NOMO-1 treated with DMSO at 0.1 percent for 48 hours (cell line): ENCODE measurements at regions not wholly inside any gene's neighbourhood (a gene's known extent, or its start where the extent isn't known, plus 50 kb on each side); places are given as distances from the start of the nearest gene placed in this dataset.
A peak's percentile ranks its signal among the peaks of the same experiment; 100 is the strongest.
"Not testable (repeated sequence)": the region's sequence is repeated elsewhere in the genome, so short reads cannot be mapped to it uniquely, and the experiment has no call there.

Experiments used
- DNase-seq: peaks from one replicate; lab custom pipeline; 2025; ENCODE audit not compliant: unreplicated experiment; lab: John Stamatoyannopoulos, UW

GRCh38 chr12:70008944-70009343, 183.9 kb downstream of the MYRFL start:
- DNase-seq, result no peak

DNA sequence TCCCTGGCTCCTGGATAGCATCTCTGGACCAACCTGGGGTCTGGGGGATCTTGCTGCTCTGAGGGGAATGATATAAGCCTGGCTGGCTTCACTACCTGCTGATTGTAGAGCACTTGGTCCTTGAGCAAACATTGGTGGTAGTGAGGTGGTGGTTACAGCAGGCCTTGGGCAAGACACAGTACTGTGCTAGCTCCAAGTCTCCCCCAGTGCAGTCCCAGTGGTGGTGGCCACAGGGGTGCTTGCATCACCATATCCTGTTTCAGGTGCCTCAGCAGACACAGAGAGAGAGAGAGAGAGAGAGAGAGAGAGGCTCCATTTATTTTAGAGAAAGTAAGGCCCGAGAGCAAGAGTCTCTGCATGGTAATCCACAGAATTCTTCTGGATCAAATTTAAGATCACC, 186.3 kb downstream of the MYRFL start:
- no peak for DNase-seq

- not testable (repeated sequence) for DNase-seq
Measured at GRCh38 chr12:70013016-70013415, 188.0 kb downstream of the MYRFL start.

- DNase-seq, result no peak
Measured at GRCh38 chr12:70028515-70028914, 203.5 kb downstream of the MYRFL start.

DNA sequence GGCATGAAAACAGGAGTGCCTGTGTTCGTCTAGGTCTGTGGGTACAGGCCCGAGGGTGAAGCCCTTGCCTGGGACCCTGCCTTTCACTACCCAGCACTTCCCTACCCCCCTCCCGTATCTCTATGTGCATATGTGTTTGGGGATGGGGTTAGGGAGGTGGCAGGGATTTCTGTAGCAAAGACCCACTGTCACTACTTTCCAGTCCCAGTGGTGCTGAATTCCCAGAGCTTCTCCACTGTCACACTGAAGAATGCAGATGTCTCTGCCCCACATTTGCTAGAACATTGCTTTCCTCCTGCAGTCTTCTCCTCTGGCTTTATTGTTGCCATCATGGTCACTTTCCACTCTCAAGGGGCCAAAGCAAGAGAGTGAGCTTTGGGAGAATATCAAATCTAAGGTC, 203.9 kb downstream of the MYRFL start:
- no peak for DNase-seq

DNA sequence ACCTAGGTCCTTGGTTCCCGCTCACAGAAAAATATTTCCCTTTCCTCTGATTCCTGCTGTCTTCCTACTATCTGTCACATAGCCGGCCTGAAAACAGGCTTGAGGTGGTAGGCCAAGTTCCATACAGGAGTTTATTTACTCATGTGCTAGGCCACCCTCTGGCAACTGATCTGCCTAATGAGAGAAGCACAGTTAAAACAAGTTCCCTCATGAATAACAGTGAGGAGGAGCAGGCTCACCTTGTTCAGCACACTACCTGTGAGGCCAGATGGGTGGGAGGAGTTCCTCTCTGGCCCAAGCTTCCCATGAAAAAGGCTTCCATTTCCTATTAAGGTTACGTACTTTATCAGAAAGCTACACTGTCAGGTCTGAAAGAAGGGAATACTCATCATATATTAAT, 206.0 kb downstream of the MYRFL start:
- DNase-seq, result no peak

GRCh38 chr12:70032076-70032475, 207.0 kb downstream of the MYRFL start:
- peak; percentile 28 for DNase-seq

DNA sequence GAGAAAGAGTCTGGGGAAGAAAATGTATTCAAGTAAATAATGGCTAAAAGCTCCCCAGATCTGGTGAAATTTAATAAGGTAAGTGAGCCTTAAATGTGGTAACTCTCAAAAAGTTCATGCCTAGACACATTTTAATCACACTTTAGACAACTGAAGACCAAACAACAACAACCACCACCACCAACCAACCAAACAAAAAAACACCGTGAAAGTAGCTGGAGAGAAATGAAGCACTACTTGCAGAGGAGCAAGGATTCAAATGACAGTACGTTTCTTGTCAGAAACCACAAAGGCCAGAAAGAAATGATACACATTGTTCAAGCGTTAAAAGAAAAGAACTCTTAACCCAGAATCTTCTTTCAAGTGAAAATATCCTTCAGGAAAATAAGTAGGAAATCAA, 208.3 kb downstream of the MYRFL start:
- no peak for DNase-seq

DNA sequence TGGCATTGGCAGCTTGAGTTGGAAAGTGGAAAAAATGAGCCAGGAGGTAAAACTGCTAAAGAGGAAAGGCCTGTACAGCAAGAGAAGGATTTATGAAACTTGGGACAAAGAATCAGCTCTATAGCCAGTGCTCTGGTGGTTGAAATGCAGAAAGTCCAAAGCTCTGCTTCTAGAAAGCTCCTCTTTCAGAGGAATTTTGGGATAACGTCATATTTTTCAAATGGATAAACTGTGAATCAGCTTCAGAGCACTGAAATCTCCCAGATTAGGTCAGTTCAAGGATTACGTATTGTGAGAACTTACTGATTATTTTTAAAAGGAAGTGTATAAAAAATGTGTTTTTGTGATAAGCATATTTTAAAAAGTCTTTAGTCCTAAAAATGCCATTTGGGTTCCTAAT, 203.1 kb upstream of the CNOT2 start:
- no peak for DNase-seq

- DNase-seq, result no peak
Measured at GRCh38 chr12:70042675-70043074, 200.6 kb upstream of the CNOT2 start.

GRCh38 chr12:70043490-70044138, 199.6 kb upstream of the CNOT2 start:
- no peak for DNase-seq

GRCh38 chr12:70044167-70044566, 199.1 kb upstream of the CNOT2 start:
- DNase-seq, result no peak

DNA sequence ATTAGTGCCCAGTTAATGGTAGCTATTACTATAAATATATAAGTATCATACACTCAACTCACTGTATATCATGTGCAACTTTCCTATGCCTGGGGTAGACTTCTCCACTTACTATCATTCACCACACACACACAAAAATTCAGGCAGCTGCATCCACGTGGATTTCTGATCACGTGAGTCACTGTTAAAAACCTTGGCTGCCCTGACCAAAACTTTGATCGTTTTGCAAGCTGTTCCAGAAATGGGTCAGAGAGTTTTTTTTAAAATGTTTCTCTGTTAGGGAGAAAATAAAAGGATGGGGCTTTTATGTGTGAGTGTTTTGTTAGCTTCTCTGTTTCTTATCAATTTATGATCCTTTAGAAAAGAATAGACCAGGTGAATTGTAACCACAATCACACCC, 198.2 kb upstream of the CNOT2 start:
- DNase-seq, result no peak

DNA sequence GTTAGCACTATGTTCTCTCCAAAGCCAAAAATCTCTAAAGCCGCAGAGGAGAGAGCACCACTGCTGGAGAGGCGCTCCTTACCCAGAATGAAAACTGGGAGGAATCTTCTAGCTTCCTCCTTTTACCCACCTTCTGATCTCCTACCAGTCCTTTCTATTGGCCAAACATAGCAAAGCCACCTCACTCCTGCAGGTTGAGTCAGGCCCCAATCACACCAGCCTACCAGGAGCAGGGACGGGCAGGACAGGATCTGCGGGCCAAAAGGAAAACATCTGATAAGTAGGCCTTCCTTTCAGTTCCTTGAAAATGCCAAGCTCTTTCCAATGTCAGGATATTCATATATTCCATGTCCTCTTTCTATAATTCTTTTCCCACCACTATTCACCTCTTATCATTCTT, 197.7 kb upstream of the CNOT2 start:
- no peak for DNase-seq

- no peak for DNase-seq
Measured at GRCh38 chr12:70048521-70049250, 194.5 kb upstream of the CNOT2 start.

DNA sequence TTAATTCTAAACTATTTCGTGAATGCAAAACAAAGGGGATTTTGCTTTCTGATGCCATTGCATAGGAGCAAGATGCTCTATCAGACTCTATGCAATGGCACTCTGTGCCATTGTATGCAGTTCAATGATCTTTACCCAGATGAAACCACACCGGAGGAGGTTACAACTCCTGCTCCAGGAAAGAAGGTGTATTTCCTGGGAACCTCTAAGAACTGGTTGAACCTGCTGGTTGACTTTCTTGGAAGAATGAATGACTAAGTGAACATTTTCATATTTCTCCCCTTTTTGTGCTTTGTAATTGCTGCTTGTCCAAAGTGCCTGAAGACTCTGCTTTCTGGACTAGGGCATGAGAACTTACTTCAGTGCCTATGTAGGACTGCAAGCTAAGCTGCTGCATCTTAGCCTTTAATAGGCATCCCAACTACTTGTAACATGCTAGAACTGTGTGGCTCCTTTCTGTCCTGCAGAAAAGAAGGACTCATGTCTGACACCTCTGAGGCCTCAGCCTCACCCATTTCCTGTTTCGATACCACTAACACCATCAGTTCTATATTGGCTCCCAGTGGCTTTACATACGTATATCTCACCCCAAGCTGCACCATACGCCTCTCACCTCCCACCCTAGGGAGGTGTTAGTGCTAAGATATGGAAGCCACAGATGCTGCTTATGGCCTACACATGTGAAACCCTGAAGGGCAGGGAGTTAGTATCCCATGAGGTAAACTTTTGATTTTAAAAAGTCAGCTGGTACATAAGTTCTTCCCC, 193.5 kb upstream of the CNOT2 start:
- peak; percentile 71 for DNase-seq

DNA sequence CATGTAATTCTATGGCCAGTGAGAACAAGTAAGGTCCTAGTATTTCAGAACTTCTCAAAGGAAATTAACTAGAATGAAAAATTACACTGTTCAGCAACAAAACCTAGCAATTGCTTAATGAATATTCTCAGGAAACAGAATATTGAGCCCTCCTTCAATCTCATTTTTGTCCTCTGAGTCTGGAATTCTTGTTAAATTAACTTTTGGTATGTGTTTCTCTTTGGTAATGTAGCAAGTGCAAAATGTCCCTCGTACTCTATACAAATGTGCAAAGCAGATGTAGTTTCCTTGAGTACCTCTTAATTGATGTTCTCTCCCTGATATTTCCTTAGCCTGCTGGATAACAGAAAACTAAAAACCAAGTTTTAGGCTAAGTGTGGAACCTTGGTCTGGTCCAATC, 190.8 kb upstream of the CNOT2 start:
- no peak for DNase-seq

DNA sequence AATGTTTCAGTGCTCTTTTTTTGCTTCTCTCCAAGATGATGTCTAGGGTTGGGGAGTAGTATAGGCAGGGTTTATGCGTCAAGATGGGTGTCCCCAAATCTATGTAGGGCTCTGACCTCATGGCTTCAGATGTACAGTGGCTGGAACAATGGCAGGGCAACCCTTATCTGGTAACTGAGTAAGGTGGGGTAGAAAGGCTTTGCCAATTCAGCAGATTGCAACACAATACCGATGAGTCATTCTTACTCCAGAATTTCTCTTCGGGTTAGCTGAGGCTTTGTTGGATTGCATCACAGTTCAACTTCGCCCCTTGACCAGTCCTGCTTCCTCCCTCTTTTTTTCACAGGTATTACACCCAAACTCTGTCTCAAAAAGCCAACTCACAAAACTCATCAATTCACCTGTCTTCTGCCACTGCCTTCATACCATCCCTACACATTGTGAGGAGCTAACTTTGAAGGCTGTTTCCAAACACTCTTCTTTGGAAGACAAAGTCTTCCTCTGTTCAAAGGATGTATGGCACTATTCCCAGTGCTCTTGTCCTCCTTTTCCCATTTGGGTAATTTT, 190.2 kb upstream of the CNOT2 start:
- peak; percentile 82 for DNase-seq

- no peak for DNase-seq
Measured at GRCh38 chr12:70059373-70059772, 183.9 kb upstream of the CNOT2 start.

- DNase-seq, result no peak
Measured at GRCh38 chr12:70060634-70061033, 182.6 kb upstream of the CNOT2 start.

DNA sequence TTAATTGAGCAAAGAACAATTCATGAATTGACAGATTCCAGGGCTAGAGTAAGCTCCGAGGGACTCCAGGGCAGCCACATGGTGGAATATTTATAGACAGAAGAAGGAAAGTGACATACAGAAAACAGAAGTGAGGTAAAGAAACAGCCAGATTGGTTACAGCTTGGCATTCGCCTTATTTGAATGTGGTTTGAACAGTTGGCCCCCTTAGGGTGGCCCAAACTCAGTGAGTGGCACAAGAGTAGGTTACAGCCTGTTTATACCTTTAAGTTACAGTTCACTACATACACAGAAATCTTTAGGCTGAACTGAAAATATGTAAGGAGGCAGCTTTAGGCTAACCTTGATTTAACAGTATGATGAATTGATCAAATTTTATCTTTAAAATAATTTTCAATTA, 174.5 kb upstream of the CNOT2 start:
- DNase-seq, result peak; percentile 55
